ENCODE measurements at regions not wholly inside any gene's neighbourhood (a gene's known extent, or its start where the extent isn't known, plus 50 kb on each side); places are given as distances from the start of the nearest gene placed in this dataset.

GRCh38 chr5:74502479-74502950 lies 138.0 kb downstream of the ENC1 start:
- intact Hi-C loops (cut with DNase I) = no loop called here
- ATAC-seq = no peak
- TF ChIP-seq, protein P1, sequence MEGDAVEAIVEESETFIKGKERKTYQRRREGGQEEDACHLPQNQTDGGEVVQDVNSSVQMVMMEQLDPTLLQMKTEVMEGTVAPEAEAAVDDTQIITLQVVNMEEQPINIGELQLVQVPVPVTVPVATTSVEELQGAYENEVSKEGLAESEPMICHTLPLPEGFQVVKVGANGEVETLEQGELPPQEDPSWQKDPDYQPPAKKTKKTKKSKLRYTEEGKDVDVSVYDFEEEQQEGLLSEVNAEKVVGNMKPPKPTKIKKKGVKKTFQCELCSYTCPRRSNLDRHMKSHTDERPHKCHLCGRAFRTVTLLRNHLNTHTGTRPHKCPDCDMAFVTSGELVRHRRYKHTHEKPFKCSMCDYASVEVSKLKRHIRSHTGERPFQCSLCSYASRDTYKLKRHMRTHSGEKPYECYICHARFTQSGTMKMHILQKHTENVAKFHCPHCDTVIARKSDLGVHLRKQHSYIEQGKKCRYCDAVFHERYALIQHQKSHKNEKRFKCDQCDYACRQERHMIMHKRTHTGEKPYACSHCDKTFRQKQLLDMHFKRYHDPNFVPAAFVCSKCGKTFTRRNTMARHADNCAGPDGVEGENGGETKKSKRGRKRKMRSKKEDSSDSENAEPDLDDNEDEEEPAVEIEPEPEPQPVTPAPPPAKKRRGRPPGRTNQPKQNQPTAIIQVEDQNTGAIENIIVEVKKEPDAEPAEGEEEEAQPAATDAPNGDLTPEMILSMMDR (IDR thresholded peaks at IDR 0.05) = no peak
- no peak overlapping the region for H3K4me3 ChIP-seq
- H3K4me1 ChIP-seq = peaks cover 6% of the 10 kb centered on the region
- H3K9me3 ChIP-seq = no peaks in the 10 kb centered on the region
- no peaks in the 10 kb centered on the region for H3K27me3 ChIP-seq (ENCODE audit: insufficient read depth in 3 of 3, low read length in 2 of 3)
- WGBS, 3 donors = 68 to 76% (median 76%) methylated on average over 3 of the region's 3 CpGs
- no peak for DNase-seq
- H3K36me3 ChIP-seq (ENCODE audit: insufficient read depth in 1 of 2, low read depth in 1 of 2) = no peaks in the 10 kb centered on the region
- no peak overlapping the region for H3K27ac ChIP-seq

DNA sequence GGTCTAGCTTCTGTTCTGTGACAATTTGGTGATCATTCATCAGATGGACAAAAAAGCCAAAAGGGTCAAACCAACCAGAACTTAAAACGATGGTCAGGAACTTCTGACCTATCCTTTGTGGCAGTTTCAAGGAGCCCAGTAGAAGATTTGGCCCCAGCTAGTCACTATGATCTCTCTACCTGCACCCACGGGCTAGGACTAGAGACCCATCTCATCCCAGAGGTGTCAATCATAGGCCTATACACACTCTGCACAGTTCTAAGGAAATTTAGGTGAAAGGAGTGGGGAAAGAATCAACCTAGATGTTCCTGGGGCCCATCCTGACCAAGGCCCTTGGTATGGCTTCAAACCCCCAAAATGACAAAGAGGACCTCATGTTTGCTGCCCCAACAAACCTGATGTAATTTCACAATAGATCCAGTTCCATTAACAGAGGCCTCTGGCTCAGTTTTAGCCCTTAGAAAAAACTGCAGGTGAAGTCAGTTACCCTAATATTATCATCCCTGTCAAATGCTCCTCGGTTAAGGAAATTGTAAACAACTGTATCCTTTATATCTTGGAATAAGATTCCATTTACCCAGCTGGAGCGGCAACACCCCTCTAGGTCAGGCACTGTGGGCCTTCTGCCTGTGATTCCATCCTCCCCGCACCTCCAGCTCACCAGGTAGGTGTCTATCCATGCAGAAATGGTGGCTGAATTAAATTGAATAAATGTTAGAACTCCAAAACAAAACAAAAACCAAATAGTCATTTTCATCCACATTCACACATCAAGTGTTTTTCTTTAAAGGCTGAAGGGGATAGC lies 138.7 kb downstream of the ENC1 start:
- Histone ChIP-seq H3K36me3 (ENCODE audit: insufficient read depth in 1 of 2, low read depth in 1 of 2) (no peaks in the 10 kb centered on the region), H3K4me3 (no peak overlapping the region), H3K27ac (no peak overlapping the region), H3K9me3 (no peaks in the 10 kb centered on the region), H3K4me1 (no peaks in the 10 kb centered on the region), H3K27me3 (ENCODE audit: insufficient read depth in 3 of 3, low read length in 2 of 3) (no peaks in the 10 kb centered on the region)
- WGBS, 3 donors = 78 to 81% (median 80%) methylated on average over 5 of the region's 5 CpGs
- ATAC-seq (no peak), DNase-seq (no peak)
- intact Hi-C loops (cut with DNase I) = no loop called here
- TF ChIP-seq, protein P1 (IDR thresholded peaks at IDR 0.05) = no peak

GRCh38 chr5:74500110-74500917 lies 140.2 kb downstream of the ENC1 start:
- H3K9me3 ChIP-seq = no peaks in the 10 kb centered on the region
- DNase-seq = no peak
- no peak for ATAC-seq
- no peaks in the 10 kb centered on the region for H3K27me3 ChIP-seq (ENCODE audit: insufficient read depth in 3 of 3, low read length in 2 of 3)
- H3K27ac ChIP-seq = no peak overlapping the region
- 75 to 78% (median 78%) methylated on average over 9 of the region's 9 CpGs for WGBS, 3 donors
- TF ChIP-seq, protein P1 (IDR thresholded peaks at IDR 0.05) = no peak
- no peaks in the 10 kb centered on the region for H3K36me3 ChIP-seq (ENCODE audit: insufficient read depth in 1 of 2, low read depth in 1 of 2)
- intact Hi-C loops (cut with DNase I) = no loop called here
- H3K4me1 ChIP-seq = no peaks in the 10 kb centered on the region
- no peak overlapping the region for H3K4me3 ChIP-seq

DNA sequence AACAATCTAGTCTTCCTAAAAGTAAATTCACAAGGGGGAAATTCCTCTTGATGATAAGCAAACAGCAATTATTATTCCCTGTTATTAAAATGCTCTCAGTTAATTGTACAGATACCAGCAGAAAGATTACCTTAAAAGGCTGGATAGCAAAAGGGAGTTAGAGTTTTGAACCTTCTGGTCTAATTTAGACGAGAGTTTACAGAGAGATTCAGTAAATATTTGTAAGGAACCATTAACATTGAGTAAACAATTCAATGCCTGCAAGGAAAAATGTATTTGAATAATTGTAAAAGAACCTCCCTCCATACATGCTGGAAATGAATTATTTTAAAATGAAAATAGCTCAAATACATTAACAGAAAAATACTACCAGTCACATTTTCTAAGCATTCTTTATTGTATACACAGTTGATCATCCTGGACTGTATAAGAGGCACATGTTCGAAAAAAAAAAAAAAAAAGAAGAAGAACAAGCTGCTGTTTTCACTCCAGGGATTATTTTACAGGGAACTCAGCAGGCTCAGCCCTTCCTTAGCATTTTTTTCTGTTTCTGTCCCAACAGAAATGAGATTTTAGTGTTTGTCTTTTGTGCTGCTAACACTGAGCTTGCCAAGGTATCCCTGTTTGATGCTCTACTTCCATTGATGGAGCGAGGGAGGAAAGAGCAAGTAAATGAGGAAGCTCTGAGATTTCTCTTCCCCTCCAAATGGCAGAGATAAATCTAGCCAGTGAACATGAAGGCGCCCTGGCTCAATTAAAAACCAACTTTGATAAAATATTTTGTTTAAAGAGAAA lies 141.1 kb downstream of the ENC1 start:
- H3K36me3 ChIP-seq (ENCODE audit: insufficient read depth in 1 of 2, low read depth in 1 of 2) = no peaks in the 10 kb centered on the region
- 68 to 73% (median 69%) methylated on average over 4 of the region's 4 CpGs for WGBS, 3 donors
- no peak overlapping the region for H3K4me3 ChIP-seq
- H3K27me3 ChIP-seq (ENCODE audit: insufficient read depth in 3 of 3, low read length in 2 of 3) = no peaks in the 10 kb centered on the region
- DNase-seq (no peak), ATAC-seq (no peak)
- intact Hi-C loops (cut with DNase I) = no loop called here
- H3K4me1 ChIP-seq = no peaks in the 10 kb centered on the region
- no peak overlapping the region for H3K27ac ChIP-seq
- TF ChIP-seq, protein P1 (IDR thresholded peaks at IDR 0.05) = no peak
- H3K9me3 ChIP-seq = no peaks in the 10 kb centered on the region
